ENCODE measurements at regions not wholly inside any gene's neighbourhood (a gene's known extent, or its start where the extent isn't known, plus 50 kb on each side); places are given as distances from the start of the nearest gene placed in this dataset.

- H3K36me3 ChIP-seq (ENCODE audit: control insufficient read depth, low read depth, low read length) = no peaks in the 10 kb centered on the region
- H3K27me3 ChIP-seq (ENCODE audit: control insufficient read depth, insufficient read depth, low read length) = no peaks in the 10 kb centered on the region
- no peak overlapping the region for H3K9ac ChIP-seq (ENCODE audit: low read length)
- H3K9me3 ChIP-seq (ENCODE audit: control insufficient read depth, low read depth, low read length) = no peaks in the 10 kb centered on the region
- H3K4me1 ChIP-seq (ENCODE audit: control insufficient read depth, low read depth, low read length) = no peaks in the 10 kb centered on the region
- H3K27ac ChIP-seq (ENCODE audit: low read length) = no peak overlapping the region
- H3K4me3 ChIP-seq (ENCODE audit: low read length) = no peak overlapping the region
These were observed 103.0 kb upstream of the ANKRD1 start for GRCh38 chr10:91023700-91024398.

- Histone ChIP-seq H3K9ac (ENCODE audit: low read length) (no peak overlapping the region), H3K9me3 (ENCODE audit: control insufficient read depth, low read depth, low read length) (no peaks in the 10 kb centered on the region), H3K27me3 (ENCODE audit: control insufficient read depth, insufficient read depth, low read length) (no peaks in the 10 kb centered on the region), H3K4me3 (ENCODE audit: low read length) (no peak overlapping the region), H3K4me1 (ENCODE audit: control insufficient read depth, low read depth, low read length) (no peaks in the 10 kb centered on the region), H3K27ac (ENCODE audit: low read length) (no peak overlapping the region), H3K36me3 (ENCODE audit: control insufficient read depth, low read depth, low read length) (no peaks in the 10 kb centered on the region)
These were observed 103.7 kb upstream of the ANKRD1 start for GRCh38 chr10:91024541-91024940.

GRCh38 chr10:91032611-91033206 lies 111.8 kb upstream of the ANKRD1 start:
- H3K27me3 ChIP-seq (ENCODE audit: control insufficient read depth, insufficient read depth, low read length) = no peaks in the 10 kb centered on the region
- H3K36me3 ChIP-seq (ENCODE audit: control insufficient read depth, low read depth, low read length) = no peaks in the 10 kb centered on the region
- no peak overlapping the region for H3K27ac ChIP-seq (ENCODE audit: low read length)
- H3K4me1 ChIP-seq (ENCODE audit: control insufficient read depth, low read depth, low read length) = peaks cover 18% of the 10 kb centered on the region
- no peak overlapping the region for H3K9ac ChIP-seq (ENCODE audit: low read length)
- no peak overlapping the region for H3K4me3 ChIP-seq (ENCODE audit: low read length)
- H3K9me3 ChIP-seq (ENCODE audit: control insufficient read depth, low read depth, low read length) = no peaks in the 10 kb centered on the region

GRCh38 chr10:91033324-91033950 lies 112.5 kb upstream of the ANKRD1 start:
- H3K27me3 ChIP-seq (ENCODE audit: control insufficient read depth, insufficient read depth, low read length) = no peaks in the 10 kb centered on the region
- no peaks in the 10 kb centered on the region for H3K9me3 ChIP-seq (ENCODE audit: control insufficient read depth, low read depth, low read length)
- H3K9ac ChIP-seq (ENCODE audit: low read length) = no peak overlapping the region
- H3K4me1 ChIP-seq (ENCODE audit: control insufficient read depth, low read depth, low read length) = peaks cover 18% of the 10 kb centered on the region
- H3K27ac ChIP-seq (ENCODE audit: low read length) = no peak overlapping the region
- no peaks in the 10 kb centered on the region for H3K36me3 ChIP-seq (ENCODE audit: control insufficient read depth, low read depth, low read length)
- H3K4me3 ChIP-seq (ENCODE audit: low read length) = no peak overlapping the region

- Histone ChIP-seq H3K36me3 (ENCODE audit: control insufficient read depth, low read depth, low read length) (no peaks in the 10 kb centered on the region), H3K9me3 (ENCODE audit: control insufficient read depth, low read depth, low read length) (no peaks in the 10 kb centered on the region), H3K27ac (ENCODE audit: low read length) (no peak overlapping the region), H3K4me3 (ENCODE audit: low read length) (no peak overlapping the region), H3K9ac (ENCODE audit: low read length) (no peak overlapping the region), H3K4me1 (ENCODE audit: control insufficient read depth, low read depth, low read length) (peaks cover 18% of the 10 kb centered on the region), H3K27me3 (ENCODE audit: control insufficient read depth, insufficient read depth, low read length) (no peaks in the 10 kb centered on the region)
These were observed 113.2 kb upstream of the ANKRD1 start for GRCh38 chr10:91034042-91034441.

- peaks cover 18% of the 10 kb centered on the region for H3K4me1 ChIP-seq (ENCODE audit: control insufficient read depth, low read depth, low read length)
- H3K9me3 ChIP-seq (ENCODE audit: control insufficient read depth, low read depth, low read length) = no peaks in the 10 kb centered on the region
- H3K36me3 ChIP-seq (ENCODE audit: control insufficient read depth, low read depth, low read length) = no peaks in the 10 kb centered on the region
- H3K27me3 ChIP-seq (ENCODE audit: control insufficient read depth, insufficient read depth, low read length) = no peaks in the 10 kb centered on the region
- H3K27ac ChIP-seq (ENCODE audit: low read length) = no peak overlapping the region
- H3K9ac ChIP-seq (ENCODE audit: low read length) = no peak overlapping the region
- H3K4me3 ChIP-seq (ENCODE audit: low read length) = no peak overlapping the region
These were observed 113.7 kb upstream of the ANKRD1 start for GRCh38 chr10:91034494-91035159.

GRCh38 chr10:91035650-91036292 lies 114.9 kb upstream of the ANKRD1 start:
- Histone ChIP-seq H3K9me3 (ENCODE audit: control insufficient read depth, low read depth, low read length) (no peaks in the 10 kb centered on the region), H3K9ac (ENCODE audit: low read length) (no peak overlapping the region), H3K36me3 (ENCODE audit: control insufficient read depth, low read depth, low read length) (no peaks in the 10 kb centered on the region), H3K27ac (ENCODE audit: low read length) (no peak overlapping the region), H3K4me3 (ENCODE audit: low read length) (no peak overlapping the region), H3K27me3 (ENCODE audit: control insufficient read depth, insufficient read depth, low read length) (no peaks in the 10 kb centered on the region), H3K4me1 (ENCODE audit: control insufficient read depth, low read depth, low read length) (peaks cover 18% of the 10 kb centered on the region)

- Histone ChIP-seq H3K27ac (ENCODE audit: low read length) (no peak overlapping the region), H3K36me3 (ENCODE audit: control insufficient read depth, low read depth, low read length) (no peaks in the 10 kb centered on the region), H3K9ac (ENCODE audit: low read length) (no peak overlapping the region), H3K9me3 (ENCODE audit: control insufficient read depth, low read depth, low read length) (no peaks in the 10 kb centered on the region), H3K4me3 (ENCODE audit: low read length) (no peak overlapping the region), H3K4me1 (ENCODE audit: control insufficient read depth, low read depth, low read length) (peaks cover 18% of the 10 kb centered on the region), H3K27me3 (ENCODE audit: control insufficient read depth, insufficient read depth, low read length) (no peaks in the 10 kb centered on the region)
These were observed 116.0 kb upstream of the ANKRD1 start for GRCh38 chr10:91036807-91037411.

GRCh38 chr10:91038971-91039370 lies 118.1 kb upstream of the ANKRD1 start:
- no peak overlapping the region for H3K4me3 ChIP-seq (ENCODE audit: low read length)
- H3K4me1 ChIP-seq (ENCODE audit: control insufficient read depth, low read depth, low read length) = peaks cover 18% of the 10 kb centered on the region
- H3K9me3 ChIP-seq (ENCODE audit: control insufficient read depth, low read depth, low read length) = no peaks in the 10 kb centered on the region
- no peaks in the 10 kb centered on the region for H3K36me3 ChIP-seq (ENCODE audit: control insufficient read depth, low read depth, low read length)
- no peak overlapping the region for H3K27ac ChIP-seq (ENCODE audit: low read length)
- H3K9ac ChIP-seq (ENCODE audit: low read length) = no peak overlapping the region
- H3K27me3 ChIP-seq (ENCODE audit: control insufficient read depth, insufficient read depth, low read length) = no peaks in the 10 kb centered on the region

- H3K27ac ChIP-seq (ENCODE audit: low read length) = no peak overlapping the region
- no peak overlapping the region for H3K9ac ChIP-seq (ENCODE audit: low read length)
- no peaks in the 10 kb centered on the region for H3K36me3 ChIP-seq (ENCODE audit: control insufficient read depth, low read depth, low read length)
- no peaks in the 10 kb centered on the region for H3K9me3 ChIP-seq (ENCODE audit: control insufficient read depth, low read depth, low read length)
- H3K27me3 ChIP-seq (ENCODE audit: control insufficient read depth, insufficient read depth, low read length) = no peaks in the 10 kb centered on the region
- peaks cover 8% of the 10 kb centered on the region for H3K4me1 ChIP-seq (ENCODE audit: control insufficient read depth, low read depth, low read length)
- no peak overlapping the region for H3K4me3 ChIP-seq (ENCODE audit: low read length)
These were observed 119.5 kb upstream of the ANKRD1 start for GRCh38 chr10:91040343-91040742.

GRCh38 chr10:91042069-91042468 lies 121.2 kb upstream of the ANKRD1 start:
- Histone ChIP-seq H3K36me3 (ENCODE audit: control insufficient read depth, low read depth, low read length) (no peaks in the 10 kb centered on the region), H3K4me3 (ENCODE audit: low read length) (no peak overlapping the region), H3K9me3 (ENCODE audit: control insufficient read depth, low read depth, low read length) (no peaks in the 10 kb centered on the region), H3K27ac (ENCODE audit: low read length) (no peak overlapping the region), H3K9ac (ENCODE audit: low read length) (no peak overlapping the region), H3K27me3 (ENCODE audit: control insufficient read depth, insufficient read depth, low read length) (no peaks in the 10 kb centered on the region), H3K4me1 (ENCODE audit: control insufficient read depth, low read depth, low read length) (no peaks in the 10 kb centered on the region)

All from iPS-18a (cell line).